ENCODE measurements at regions not wholly inside any gene's neighbourhood (a gene's known extent, or its start where the extent isn't known, plus 50 kb on each side); places are given as distances from the start of the nearest gene placed in this dataset.

DNA sequence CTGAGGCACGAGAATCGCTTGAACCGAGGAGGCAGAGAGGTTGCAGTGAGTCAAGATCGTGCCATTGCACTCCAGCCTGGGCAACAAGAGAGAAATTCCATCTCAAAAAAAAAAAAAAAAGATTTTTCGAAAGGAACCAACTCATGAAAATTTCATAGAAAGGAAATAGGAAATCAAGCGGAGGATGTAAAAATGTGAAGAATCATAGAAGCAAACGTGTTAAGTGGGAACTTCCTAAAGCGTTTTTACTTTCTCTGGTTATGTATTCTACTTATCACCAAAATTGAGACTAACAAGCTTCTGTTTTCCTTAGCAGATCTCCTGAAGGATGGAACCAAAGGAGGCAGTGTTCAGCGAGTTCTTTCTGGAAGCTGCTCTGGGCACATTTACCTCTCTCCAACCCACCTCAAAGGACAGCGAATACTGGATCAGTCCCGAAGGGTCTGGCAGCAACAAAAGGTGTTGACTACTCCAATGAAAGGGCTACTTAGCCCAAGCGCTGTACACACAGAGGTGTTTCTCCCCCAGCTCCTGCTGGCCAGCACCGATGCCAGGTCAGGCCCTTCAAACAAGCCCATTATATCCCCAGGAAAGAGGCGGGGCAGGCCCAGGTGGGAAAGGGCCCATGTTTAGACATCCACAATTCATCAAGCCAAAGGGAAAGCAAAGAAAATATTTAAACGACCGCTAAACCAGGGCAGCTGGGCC lies 327.5 kb upstream of the JARID2 start:
- DNase-seq (ENCODE audit: low read depth in 4 of 4, low spot score in 1 of 4) = no peak

DNA sequence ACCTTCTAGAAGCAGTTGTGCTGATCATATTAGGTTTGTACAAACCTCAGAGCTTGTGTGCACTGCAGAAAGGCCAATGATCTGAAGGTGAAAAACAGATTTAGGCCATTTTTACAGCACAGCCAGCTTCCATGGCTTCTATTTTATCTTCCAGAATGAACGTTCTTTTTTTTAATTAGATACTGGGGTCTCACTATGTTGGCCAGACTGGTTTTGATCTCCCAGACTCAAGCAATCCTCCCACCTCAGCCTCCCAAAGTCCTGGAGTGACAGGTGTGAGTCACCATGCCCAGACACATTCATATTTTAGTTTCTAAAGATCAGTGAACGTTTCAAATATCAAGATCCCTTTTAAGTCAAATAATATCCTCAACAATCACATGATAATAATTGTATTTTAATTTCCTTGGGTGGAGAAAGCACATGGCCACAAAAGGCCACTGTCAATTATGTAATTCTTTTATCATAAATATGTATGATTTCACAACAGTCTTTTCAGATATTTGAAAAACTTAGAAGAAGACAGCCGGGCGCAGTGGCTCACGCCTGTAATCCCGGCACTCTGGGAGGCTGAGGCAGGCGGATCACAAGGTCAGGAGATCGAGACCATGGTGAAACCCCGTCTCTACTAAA lies 326.7 kb upstream of the JARID2 start:
- no peak for DNase-seq (ENCODE audit: low read depth in 4 of 4, low spot score in 1 of 4)

DNA sequence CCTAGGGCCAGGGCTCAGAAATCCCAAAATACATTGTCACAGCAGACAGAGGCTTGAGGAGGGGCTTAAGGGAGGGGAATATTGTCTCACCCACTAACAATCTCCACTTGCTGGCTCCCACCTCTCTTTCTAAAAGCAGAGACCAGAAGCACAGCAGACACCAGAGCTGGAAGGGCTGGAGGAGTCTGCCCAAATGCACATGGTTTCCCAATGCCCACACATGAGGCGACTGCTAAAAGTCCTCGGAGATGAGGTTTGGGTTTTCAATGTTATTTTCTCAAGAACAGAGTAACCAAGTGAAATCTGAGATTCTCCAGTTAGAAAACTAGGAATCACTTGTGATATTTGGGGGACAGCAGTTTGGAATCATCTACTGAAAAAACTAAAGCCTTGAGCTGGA lies 325.6 kb upstream of the JARID2 start:
- DNase-seq (ENCODE audit: low read depth in 4 of 4, low spot score in 1 of 4) = no peak

DNA sequence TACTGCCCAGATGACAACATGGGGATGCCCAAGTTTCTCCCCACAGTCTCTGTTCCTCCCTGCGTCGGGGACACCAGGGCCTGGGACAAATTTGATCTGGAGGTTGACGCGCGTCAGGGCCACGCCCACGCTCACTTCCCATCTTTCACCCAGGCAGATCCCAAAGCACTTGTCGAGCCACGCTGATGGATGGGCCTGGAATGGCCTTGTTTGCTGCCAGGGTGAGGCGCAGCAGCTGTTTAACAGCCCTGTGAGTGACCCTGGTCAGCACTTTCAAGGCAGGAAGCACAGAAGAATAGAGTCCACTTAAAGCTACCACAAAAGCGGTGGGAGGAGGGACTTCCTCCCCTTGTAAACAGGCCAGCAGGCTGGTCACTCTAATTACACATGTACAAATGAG lies 324.7 kb upstream of the JARID2 start:
- no peak for DNase-seq (ENCODE audit: low read depth in 4 of 4, low spot score in 1 of 4)

DNA sequence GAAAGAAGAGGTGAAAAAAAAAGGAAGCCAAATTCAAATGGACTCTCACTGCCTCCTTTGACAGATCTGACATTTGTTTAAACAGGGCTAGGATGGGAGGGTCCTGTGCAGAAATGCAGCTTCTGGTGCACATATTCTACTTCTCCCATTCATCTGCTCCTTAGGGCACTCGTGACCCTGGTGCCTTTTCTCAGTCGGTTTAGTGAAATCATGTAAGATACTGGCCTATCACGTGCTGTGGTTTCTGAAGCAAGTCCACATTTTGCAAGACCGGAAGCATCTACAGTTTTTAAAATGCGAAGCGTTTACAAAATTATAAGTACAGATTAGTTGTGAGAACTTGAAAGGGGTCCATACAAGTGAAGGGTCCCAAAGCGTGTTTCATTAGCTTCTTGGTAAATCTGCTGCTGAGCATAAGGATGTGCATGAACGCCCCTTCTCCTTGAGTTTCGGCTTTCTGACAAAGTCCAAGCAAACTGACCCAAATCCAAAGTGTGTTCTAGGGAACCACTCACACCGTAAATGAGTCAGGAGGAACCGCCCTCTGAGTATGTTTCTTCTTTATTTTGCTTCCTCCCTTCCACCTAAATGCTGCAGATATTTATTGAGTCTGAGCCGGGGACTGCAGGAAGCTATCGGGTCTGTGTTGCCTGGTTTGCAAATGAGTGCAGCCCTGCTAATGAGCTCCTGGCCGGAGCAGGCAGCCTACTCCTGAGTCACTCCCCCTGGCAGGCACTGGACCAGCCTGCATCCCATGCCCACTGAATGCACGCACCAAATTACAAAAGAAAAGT lies 323.8 kb upstream of the JARID2 start:
- DNase-seq (ENCODE audit: low read depth in 4 of 4, low spot score in 1 of 4) = no peak

DNA sequence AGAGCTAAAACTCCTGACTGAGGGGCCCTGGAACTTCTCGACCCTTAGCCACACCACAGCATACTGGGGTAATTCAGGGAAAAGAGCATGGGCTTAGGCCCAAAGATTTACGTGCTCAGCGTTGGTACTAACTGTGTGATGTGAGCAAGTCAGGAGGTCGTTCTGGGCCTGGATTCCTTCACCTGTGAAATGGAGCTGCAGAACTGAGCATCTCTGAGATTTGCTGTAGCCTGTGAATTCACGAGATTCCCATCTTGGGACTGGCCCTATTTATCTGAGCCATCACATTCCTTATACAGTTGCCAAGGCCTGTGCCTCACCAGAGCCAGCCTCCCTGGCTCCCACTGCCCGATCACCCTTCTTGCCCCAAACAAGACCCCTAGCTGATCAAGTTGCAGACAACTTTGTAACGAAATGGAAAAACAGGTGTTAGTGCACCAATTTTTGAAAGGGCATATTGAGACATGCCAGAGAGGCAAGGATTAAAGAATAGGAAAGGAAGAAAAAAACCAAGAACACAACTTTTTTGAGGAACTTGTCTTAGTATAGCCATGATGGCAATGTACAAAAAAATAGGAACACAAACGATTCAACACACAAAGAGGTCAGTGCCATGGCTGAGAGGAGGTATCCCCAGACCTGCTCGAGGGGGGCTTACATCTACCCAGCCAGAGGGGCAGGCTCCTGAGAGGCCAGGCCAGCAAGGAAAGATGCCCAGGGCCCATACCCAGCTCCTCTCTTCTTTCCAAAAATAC lies 323.0 kb upstream of the JARID2 start:
- DNase-seq (ENCODE audit: low read depth in 4 of 4, low spot score in 1 of 4) = no peak

DNA sequence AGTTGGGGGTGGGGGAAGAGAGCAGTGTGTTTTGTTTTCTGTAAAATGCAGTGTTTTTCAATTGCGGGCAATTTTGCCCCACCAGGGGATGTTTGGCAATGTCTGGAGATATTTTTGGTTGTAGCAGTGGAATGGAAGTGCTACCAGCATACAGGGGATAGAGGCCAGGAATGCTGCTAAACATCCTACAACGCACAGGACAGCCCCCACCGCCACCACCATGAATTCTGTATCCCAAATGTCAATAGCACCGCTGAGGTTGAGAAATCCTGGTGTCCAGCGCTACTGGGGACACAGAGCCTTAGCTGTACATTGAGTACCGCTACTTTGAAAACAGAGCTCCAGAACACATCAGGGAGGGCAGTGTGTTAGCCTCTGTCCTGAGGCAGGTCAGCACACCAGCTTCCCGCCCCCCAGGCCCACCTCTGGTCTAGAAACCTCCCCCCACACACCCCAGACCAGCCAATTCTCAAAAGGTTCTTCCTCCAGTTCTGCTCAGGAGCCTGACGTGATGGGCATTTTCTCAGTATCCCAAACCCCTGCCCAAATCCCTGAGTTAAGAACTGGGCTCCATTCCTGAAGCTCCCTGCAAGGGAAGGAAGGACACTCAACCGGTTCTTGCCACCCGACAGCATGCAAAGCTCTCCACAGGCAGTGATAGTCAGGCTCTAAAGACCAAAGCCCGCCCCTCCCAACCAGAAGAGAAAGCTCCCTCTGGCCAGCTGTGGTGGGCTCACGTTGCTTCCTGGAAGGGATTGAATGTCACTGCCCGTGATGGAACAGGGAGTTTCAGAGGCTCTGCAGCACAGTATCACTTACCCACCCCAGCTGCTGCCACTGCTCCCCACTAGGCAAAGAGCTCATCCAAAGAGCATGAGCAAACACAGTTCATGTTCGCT lies 321.5 kb upstream of the JARID2 start:
- DNase-seq (ENCODE audit: low read depth in 4 of 4, low spot score in 1 of 4) = no peak

DNA sequence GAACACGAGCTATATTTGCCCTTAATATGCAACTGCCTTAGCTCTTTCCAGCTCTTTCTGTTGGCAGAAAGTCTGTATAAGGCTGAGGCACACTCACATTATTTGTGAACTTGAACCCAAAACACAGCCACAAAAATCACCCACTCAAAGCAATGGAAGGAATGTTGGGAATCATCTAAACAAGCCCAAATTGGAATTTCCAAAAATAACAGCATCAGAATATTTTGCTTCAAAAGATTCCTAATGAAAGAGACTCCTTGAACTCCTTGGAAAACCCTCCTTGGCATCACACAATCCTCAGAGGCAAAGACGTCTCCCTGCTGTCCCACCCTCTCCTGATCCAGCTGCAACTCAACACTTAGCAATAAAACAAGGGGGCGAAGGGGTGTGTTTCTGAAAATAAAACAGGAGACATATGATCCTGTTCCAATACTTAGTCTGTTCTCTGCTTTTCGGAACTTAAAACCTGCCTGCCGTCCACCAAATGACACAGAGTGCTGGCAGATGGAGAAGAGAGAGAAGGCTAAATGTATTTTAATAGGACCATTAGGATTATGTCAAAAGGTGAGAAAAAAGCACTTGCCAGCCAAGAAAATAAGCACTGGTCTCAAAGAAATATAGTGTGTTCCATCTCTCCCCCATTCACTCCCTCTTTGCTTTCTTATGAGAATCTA lies 320.7 kb upstream of the JARID2 start:
- DNase-seq (ENCODE audit: low read depth in 4 of 4, low spot score in 1 of 4) = no peak

DNA sequence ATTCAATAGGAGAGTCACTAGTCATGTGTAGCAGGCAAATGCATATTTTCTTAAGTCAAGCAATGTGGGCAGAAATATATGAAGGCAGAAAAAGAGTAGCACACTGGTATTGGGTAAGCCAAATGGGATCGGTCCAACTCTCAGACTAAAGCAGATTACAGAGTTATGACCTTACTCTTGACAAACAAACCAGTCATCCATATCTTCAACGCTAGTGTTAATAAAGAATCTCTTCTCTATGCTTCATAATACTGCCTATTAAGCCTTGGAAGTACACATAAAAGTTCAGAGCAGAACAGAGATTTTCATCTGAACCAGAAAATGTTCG lies 320.2 kb upstream of the JARID2 start:
- DNase-seq (ENCODE audit: low read depth in 4 of 4, low spot score in 1 of 4) = no peak

DNA sequence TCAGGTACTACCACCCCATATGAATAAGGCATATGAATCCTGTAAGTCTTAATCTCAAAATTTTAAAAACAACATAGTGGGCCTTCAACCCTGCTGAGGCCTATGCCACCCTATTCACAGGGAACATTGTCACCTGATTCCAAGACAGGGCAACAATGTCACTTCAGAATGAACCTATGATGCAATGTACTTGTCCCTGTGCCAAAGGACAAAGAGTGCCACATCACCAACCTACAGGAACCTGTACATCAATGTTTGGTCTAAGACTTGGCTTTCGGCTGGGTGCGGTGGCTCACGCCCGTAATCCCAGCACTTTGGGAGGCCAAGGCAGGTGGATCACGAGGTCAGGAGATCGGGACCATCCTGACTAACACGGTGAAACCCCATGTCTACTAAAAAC lies 318.5 kb upstream of the JARID2 start:
- no peak for DNase-seq (ENCODE audit: low read depth in 4 of 4, low spot score in 1 of 4)

DNA sequence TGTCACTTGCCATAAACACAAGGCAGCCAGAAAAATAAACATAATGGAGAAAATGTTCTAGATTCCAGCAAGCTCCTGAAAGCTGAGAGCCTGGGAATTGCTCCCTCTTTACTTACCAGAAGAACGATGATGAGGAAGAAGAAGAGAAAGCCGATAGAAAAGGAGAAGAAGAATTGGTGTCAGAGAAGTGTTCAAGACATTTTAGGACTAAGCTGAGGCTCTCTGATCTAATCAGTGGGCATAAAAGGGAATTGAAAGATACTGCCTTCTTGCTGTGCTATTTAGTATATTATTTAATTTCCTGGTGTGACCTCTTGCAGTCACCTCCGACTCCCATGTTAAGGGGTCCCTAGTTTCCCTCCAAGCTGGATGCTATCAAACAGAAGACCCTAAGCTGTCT lies 316.6 kb upstream of the JARID2 start:
- DNase-seq (ENCODE audit: low read depth in 4 of 4, low spot score in 1 of 4) = no peak

DNA sequence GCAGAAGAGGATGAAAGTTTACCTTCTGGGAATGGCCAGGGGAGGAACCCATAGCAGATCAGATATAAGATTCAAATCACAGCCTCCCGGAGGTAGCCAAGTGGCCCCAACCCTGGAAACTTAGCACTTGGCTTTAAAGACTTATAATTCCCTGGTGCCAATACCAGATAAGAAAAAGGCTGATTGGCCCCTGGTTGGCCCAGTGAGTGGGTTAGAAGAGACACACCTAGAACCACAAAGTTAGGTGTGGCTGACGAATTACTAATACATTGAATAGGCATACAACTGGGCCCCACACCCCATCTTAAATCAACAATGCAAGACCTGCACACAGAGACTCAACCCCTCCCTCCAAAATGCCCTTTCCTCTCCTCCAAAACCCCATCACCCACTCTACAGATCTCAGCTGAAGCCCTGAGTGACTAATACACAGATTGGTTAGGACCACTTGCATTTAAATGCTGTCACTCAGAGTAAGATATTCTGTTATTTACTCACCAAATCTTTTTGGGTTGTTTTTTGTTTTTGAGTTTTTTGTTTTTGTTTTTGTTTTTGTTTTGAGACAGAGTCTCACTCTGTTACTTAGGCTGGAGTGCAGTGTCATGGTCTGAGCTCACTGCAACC lies 315.4 kb upstream of the JARID2 start:
- no peak for DNase-seq (ENCODE audit: low read depth in 4 of 4, low spot score in 1 of 4)

DNA sequence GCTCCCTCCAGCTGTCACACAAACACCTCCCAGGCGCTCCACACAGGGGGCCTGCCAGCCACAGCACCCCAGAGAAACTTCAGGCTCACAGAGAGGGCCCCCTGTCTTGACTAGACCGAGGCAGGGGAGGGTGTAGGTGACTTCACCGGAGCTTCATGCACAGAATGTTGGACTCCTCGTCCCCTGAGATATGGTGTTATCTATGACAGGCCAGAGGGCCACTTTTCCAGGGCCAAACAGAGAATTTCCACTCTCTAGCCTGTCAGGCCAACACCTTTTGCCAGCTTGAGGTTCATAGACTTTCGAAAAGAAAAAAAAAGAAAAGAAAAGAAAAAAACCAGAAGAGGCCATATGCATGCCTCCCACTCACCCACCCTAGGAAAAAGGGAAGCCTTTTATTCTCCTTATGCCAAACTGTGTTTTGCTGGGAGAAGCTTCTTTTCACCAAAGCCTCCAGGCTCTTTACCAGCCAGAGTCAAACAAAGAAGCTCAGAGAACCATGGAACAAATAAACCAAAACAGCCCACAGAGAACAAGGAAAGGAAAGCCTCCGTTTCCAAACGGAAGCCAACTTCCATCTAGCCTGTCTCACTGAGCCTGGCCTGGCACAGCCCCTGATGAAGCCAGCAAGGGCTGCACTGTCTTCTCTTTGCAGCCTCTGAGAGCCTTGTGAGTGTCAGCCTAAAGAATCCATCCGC lies 313.2 kb upstream of the JARID2 start:
- no peak for DNase-seq (ENCODE audit: low read depth in 4 of 4, low spot score in 1 of 4)

DNA sequence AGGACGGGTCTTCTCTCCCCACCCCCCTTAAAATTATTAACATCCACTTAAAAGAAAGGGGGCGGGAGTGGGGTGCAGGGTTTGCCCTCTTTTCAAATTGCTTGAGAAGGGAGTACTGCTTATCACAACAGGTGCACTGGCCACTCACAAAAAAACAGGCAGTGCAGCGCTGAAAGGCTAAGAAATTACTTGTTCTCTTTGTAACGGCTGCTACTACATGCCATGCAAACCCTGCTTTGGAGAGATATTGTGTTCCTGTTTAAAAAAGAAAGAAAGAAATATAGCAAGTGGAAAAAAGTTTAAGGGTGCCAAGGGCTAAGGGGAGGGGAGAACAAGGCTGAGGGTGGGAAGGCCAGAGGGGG lies 312.7 kb upstream of the JARID2 start:
- no peak for DNase-seq (ENCODE audit: low read depth in 4 of 4, low spot score in 1 of 4)

DNA sequence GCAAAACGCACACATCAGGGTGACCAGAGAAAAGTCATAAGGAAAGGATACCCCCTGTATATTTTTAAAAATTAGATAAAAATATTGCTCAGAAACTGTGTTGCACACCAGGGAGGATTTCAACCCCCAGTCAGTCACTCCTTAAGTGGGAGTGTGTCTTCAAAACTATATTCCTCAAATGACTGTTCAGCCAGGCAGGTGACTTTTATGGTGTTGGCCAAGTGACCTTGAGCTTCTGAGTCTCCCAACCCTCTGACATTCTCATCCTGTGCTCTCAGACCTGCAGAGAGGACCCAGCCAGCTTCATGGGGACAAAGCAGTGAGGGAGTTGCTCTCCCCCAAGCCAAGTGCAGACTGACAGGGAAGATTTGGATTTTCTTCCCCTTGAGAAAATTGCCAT lies 311.9 kb upstream of the JARID2 start:
- DNase-seq (ENCODE audit: low read depth in 4 of 4, low spot score in 1 of 4) = no peak

DNA sequence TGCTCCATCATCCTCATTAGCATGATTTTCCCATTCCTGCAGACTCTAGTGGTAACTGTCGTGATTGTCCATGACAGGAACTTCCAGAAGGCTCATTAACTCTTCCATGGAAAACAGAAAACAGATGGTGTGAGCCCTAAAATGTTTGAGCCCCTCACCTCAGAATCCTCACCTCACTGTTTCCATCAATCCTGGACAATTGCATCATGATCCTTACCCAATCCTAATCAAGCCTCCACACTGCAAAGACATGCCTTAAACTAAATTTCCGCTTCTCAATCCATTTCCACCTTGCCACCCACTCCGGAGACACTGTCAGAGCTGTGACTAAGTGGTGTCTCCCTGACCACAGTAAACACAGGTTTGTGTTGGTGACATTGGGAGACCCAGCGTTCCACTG lies 311.0 kb upstream of the JARID2 start:
- no peak for DNase-seq (ENCODE audit: low read depth in 4 of 4, low spot score in 1 of 4)

DNA sequence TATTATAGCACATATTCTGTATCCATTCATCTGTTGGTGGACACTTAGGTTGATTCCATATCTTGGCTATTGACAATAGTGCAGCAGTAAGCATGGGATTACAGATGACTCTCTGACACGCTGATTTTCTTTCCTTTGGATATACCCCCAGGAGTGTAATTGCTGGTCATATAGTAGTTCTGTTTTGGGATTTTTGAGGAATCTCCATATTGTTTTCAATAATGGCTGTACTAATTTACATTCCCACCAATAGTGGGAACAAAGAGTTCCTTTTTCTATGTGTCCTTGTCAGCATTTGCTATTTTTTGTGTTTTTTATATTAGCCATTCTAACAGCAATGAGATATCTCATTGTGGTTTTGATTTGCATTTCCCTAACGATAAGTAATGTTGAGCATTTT lies 309.0 kb upstream of the JARID2 start:
- no peak for DNase-seq (ENCODE audit: low read depth in 4 of 4, low spot score in 1 of 4)

DNA sequence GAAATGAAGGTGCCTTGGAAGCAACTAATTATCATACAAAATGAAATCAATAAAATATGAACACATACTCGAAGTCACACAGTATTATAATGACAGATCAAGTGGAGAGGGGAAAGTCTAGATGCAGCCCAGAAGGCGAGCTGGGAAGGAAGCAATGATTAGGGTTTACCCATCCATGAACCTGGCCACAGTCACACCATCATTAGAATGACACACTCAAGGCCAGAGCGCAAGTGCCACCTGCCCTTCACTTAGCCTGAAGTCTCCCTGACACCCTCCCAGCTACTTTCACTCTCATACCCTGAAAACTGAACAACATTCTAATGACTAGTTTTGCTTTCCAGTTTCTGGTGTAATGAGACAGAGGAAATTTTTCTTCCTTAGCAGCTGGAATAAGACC lies 302.8 kb upstream of the JARID2 start:
- no peak for DNase-seq (ENCODE audit: low read depth in 4 of 4, low spot score in 1 of 4)

DNA sequence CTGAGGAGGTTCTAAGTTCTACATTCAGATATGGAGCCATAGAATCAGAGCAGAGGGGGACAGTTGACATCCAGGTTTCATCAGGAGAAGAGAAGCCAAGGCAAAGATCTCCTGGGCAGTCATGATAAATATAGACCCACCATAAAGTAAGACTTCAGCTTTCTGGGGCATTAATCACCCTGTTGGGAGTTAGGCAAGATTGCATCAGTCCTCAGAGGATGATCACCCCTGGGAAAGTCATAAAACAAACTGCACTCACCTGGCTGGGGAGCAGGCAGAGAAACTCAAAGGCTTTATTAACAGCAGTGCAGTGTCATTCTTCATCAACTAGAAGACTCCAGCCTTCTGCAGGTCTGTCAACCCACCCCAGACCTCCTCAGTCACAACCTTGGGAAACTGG lies 301.3 kb upstream of the JARID2 start:
- no peak for DNase-seq (ENCODE audit: low read depth in 4 of 4, low spot score in 1 of 4)
